PC-9 (cell line): ENCODE measurements at regions not wholly inside any gene's neighbourhood (a gene's known extent, or its start where the extent isn't known, plus 50 kb on each side); places are given as distances from the start of the nearest gene placed in this dataset.

Experiments
- CTCF ChIP-seq: fragments of 200-600 bp; sonication (generic); conservative IDR thresholded peaks from 2 replicates; pipeline ENCODE4 v1.6.1; 2017; ENCODE audit warnings: mixed run types, antibody characterized with exemption, mild to moderate bottlenecking, moderate library complexity
- EZH2 ChIP-seq: fragments of 200-600 bp; sonication (generic); IDR thresholded peaks from 2 replicates; pipeline ENCODE4 v1.8.0; 2017; ENCODE audit warnings: antibody characterized with exemption, low read depth

DNA sequence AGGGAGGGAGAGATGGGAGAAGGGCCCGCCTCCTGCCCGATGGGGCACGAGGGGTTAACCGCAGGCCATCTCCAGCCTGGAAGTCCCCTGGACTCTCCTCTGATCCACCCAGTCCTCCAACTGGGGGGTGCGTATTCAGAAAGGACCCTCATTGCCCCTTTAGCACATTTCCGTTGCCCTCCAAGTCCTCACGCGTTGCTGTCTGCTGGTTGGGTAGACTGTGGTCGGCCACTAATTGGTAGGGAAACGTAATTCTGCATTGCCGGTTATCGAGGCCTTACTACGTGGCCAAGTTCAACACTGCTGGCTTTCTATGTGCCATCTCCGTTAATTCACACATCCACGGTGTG, 103.4 kb downstream of the FOXL1 start:
- TF ChIP-seq CTCF (no peak), EZH2 (no peak)
